GM21526 (cell line): ENCODE measurements at regions not wholly inside any gene's neighbourhood (a gene's known extent, or its start where the extent isn't known, plus 50 kb on each side); places are given as distances from the start of the nearest gene placed in this dataset.

ENCODE experiments used
- ATAC-seq: cut with Tn5 transposase; IDR thresholded peaks from one replicate; pipeline ENCODE4 v1.9.1; 2021; ENCODE audit warnings: moderate library complexity; ENCODE audit not compliant: unreplicated experiment, low FRiP score

- ATAC-seq: no peak
Measured at GRCh38 chr4:119933606-119934005, 133.0 kb downstream of the MAD2L1 start.

DNA sequence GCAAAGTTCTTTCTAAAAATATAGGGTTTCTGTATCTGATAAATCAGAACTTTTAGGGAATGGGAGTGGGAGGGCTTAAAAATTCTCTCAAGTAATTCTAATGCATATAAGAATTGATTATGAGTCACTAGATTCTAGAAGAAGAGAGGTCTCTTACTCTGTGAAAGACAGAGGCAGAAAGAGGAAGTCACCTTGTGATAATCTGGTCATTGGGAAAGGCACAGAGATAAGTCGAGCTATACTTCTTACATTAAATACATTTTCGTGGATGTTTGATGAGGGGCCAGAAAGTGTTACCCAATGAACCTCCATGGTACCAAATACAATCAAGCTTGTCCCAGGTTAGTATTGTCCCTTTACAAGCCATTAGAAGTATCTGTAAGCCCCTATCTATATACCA, 134.4 kb downstream of the MAD2L1 start:
- ATAC-seq: no peak

DNA sequence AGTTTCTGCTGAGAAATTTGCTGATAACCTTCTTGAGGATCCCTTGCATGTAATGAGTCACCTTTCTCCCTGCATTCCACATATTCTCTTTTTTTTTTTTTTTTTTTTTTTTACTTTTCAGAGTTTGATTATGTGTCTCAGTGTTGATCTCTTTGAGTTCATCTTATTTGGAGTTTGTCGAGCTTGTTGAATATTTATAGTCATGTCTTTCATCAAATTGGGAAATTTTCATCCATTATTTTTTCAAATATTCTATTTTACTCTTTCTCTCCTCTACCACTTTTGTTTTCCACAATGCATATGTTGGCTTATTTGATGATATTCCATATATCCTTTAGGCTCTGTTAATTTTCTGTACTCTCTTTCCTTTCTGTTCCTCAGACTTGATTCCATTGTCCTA, 136.1 kb downstream of the MAD2L1 start:
- ATAC-seq: no peak

GRCh38 chr4:119921830-119922229, 144.8 kb downstream of the MAD2L1 start:
- ATAC-seq: no peak

- ATAC-seq: no peak
Measured at GRCh38 chr4:119906277-119906676, 160.4 kb downstream of the MAD2L1 start.

DNA sequence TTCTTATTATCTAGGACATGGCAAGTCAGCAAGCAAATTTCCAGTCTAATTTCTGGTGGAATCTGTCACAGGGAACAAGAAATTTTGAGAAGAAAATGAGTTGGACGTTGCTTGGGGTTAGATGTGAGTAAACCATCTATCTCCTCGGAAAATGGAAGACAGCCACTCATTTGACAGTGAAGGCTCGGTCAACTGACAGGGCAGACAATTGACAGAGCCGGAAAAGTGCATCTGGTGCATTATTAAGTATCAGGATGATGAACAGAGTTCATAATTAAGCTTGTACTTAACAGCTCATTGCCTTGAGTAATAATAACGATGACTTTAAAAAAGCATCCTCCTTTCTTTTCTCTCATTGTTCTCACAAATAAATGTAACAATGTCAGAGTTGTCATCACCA, 168.4 kb downstream of the MAD2L1 start:
- ATAC-seq: no peak

DNA sequence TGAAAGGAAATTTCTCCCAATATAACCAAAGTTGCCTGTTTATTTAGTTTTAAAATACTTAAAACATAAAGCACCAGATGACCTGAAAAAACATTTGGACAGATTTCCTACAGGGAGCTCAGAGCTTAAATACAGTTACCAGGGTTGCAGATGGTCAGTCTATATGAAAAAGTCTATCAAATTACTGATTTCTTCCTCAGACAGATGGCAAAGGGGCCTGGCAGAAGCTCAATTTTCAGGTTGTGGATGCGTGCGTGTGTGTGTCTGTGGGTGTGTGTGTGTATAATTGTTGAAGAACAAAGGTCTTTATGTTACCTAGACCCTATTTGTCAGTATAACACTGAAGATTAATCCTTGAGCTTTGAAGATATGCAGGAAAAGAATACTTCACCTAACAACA, 169.4 kb downstream of the MAD2L1 start:
- ATAC-seq: no peak

DNA sequence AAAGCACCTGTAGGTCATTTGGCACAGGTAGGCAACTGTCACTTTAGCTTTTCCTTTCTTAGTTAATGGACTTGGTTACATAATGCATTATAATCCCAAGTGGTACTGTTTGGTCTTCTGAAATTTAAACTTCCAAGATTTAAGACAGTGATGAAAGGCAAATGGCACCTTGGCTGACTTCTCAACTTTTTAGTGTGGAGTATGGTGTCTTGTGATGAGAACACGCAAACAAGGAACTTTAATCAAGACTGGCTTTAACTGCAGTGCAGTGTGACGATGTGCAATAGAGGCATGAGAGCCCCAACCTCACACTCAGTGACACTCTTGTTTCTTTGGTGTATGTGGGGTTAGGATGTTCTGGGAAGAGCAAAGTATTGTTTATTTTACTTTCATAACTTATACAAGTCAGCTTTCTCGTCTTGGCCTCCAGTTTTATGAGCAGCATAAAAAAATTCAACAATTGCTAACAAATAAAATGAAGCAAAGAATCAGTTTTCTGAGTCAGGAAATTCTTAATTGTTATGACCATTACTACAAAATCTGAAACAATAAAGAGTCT, 171.9 kb downstream of the MAD2L1 start:
- no peak for ATAC-seq

DNA sequence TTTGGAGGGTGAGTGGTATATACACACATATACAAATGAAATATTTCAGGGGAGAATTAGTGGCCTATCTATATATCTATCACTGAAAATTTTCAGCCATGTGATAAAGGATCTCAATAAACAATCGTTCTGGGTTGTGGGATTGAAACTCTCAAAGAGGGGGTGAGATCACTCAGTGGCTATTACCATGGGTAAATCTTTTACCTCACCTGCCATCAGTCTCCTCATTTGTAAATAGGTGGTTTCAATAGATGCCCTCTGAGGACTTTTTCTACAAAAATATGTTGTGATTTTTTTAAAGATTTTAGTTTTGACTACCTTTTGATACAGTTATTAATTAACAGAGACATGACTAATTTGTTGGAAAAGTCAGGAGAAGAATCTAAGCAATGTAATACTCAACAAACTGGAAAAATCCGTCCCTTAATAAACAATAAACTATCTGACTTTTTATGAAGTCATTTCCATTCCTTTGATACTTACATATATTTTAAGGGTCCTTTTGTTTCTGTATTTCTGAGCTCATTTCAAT, 192.8 kb downstream of the MAD2L1 start:
- ATAC-seq: no peak

- ATAC-seq: no peak
Measured at GRCh38 chr4:119873132-119873531, 193.5 kb downstream of the MAD2L1 start.

- no peak for ATAC-seq
Measured at GRCh38 chr4:119872371-119873016, 194.2 kb downstream of the MAD2L1 start.

GRCh38 chr4:119870856-119871255, 195.8 kb downstream of the MAD2L1 start:
- ATAC-seq: no peak

DNA sequence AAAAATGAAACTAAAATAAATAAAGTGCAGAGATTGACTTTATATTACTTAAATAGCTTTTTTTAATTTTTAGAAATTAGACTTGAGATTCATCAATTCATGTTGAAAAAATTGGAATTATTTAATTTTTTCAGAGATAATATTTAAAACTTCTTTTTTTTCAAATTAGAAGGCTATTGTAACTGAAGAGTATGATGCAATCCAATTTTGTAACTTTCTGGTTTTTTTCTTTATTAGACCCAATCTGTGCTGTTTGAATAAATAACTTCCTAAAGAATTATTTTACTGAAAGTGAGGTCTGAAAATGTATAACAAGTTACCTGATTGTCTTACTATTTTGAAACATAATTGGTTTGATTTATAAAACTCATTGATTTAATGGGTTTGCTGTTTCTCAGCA, 200.9 kb downstream of the MAD2L1 start:
- ATAC-seq: no peak

DNA sequence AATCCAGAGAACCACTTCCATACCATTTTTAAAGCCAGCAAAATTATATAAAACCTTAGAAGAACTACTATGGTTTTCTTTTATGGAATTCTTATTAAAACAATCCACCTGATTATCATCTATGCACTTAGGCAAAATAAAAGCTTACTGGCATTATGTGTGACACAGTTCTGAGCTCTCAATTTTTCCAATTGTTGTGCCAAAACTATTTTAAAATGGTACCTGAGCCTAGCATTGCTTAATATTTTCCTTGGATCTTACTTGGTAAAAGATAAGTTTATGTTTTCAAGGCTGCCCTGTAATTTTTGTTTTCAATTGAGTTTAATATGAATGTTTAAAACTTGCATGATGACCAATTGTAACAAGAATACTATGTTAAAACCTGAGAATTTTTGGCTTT, 201.3 kb downstream of the MAD2L1 start:
- no peak for ATAC-seq

- ATAC-seq: no peak
Measured at GRCh38 chr4:119861731-119862130, 204.9 kb downstream of the MAD2L1 start.

DNA sequence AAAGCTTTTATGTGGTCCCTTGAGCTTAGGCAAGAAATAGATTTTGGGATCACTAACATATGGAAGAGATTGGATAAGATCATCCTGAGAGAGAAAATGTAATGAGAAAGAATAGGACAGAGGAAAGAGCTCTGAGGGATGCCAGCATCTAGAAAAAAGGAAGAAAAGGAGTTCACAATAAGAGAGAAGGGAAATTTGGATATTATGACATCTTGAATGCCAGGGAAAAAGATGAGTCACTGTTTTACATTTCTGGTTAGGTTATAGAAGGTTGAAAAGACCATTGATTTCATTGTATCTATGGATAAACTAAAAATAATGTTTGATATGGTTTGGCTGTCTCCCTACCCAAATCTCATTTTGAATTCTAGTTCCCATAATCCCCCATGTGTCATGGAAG, 208.5 kb downstream of the MAD2L1 start:
- ATAC-seq: no peak

DNA sequence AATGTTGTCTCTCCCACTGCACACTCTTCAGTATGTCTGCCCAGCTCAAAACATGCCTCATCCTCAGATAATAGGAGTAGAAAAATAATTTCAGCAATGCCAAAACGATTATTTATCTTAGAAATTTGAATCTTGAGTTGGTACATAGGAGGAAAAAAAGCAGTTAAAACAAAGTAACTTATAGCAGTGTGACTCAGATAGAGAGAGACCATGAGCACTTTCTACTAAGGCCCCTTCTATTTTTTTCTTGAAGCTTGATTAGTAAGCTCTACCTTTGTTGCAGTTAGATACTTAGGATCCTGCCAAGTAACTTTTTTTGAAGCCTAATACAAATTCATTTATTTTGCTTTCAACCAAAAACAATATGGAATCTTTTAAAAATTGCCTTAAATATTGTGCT, 212.3 kb downstream of the MAD2L1 start:
- no peak for ATAC-seq

DNA sequence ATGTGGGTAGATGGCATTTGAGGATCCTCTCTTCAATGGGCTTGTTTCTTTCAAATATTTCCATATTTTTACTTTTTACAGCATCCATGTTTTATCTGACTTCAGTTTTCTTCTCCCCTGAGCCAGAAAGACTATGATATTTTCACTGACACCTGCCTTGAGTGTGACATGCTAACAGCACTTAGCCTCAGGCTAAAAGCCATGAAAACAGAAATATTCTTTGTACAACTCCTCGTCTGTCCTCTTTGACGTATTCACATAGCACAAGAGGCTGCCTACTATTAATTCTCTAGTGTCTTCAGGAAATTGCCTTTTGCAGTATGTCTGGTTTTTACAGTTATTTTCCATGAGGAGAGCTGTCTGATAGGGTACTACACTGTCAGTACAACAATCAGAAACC, 215.0 kb downstream of the MAD2L1 start:
- ATAC-seq: no peak

DNA sequence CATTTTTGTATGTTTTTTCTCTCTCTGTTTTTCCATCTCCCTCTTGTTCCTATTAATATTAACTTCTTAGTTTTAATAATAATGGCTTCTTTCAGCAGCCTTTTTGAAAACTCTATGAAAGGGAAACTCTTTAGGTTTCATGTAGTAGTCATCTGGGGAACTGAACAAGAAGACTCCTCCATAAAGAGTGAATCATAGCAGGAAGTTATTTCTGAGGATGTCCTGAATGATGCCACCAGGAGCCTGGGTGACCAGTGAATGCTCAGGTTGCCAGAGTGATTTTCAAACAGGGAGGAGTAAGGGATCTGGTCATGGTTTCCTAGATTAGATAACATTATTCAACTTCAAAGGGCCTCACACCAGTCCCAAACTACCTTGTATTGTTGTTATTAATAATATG, 212.8 kb upstream of the PDE5A start:
- no peak for ATAC-seq

DNA sequence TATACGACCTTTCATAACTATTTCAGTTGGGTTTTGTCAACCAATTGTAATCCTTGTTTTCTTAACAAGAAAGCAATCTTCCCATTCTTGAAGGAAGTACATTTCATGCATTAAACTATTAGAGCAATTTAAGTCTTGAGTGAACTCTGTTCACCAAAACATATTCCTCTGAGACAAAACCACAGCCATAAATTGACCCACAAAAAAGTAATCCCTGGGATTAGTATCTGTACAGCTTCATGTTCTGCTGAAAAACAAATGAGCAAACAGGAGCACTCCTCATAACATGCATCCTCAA, 207.0 kb upstream of the PDE5A start:
- ATAC-seq: no peak

DNA sequence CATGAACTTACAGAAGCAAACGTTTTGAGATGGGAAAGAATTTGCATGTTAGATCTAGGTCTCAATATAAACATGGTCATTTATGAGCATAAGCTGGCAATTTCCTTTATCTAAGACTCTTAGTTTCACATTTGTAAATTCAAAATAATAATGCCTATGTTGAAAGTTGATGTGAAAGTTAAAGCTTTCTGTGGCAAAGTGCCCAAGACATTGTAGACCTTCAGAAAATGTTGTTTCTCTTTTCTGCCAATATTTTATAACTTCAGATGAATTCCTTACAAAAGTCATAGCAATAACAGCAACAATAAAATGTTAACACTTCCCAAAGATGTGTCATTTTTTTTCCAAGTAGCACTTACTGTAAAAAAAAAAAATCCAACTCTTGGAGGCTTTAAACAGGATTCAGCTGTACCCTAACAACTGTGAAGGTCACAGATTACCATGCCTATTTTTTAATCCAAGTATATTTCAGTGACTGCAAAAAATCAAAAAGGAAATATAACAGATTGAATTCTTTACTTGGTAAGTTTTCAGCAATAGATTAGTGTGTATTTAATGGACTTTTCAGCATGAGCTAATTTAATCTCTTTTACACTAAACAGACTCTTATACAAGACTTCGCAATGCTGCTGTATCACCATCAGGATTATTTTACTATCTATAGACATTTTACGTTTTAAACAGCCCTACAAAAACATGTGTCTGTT, 206.5 kb upstream of the PDE5A start:
- ATAC-seq: no peak

DNA sequence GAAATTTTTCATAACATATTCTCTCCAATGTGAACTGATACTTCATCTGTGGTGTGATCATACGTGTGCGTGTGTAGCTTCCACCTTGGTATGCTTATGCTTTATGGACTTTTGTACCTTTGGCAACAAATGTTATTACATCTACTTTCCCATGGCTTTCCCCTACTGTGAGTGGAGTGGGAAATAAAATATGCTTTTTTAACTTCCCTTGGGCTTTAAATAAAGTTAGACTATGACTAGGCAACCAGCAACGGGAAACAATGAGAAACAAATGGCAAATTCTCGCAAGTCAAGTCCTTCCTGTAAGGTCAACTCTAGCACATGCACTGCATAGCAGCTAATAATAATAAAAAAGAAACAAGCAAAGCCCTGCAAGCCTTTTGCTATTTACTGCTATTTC, 205.0 kb upstream of the PDE5A start:
- no peak for ATAC-seq
